ENCODE measurements at regions not wholly inside any gene's neighbourhood (a gene's known extent, or its start where the extent isn't known, plus 50 kb on each side); places are given as distances from the start of the nearest gene placed in this dataset.
"Not testable (repeated sequence)": the region's sequence is repeated elsewhere in the genome, so short reads cannot be mapped to it uniquely, and the experiment has no call there.

DNA sequence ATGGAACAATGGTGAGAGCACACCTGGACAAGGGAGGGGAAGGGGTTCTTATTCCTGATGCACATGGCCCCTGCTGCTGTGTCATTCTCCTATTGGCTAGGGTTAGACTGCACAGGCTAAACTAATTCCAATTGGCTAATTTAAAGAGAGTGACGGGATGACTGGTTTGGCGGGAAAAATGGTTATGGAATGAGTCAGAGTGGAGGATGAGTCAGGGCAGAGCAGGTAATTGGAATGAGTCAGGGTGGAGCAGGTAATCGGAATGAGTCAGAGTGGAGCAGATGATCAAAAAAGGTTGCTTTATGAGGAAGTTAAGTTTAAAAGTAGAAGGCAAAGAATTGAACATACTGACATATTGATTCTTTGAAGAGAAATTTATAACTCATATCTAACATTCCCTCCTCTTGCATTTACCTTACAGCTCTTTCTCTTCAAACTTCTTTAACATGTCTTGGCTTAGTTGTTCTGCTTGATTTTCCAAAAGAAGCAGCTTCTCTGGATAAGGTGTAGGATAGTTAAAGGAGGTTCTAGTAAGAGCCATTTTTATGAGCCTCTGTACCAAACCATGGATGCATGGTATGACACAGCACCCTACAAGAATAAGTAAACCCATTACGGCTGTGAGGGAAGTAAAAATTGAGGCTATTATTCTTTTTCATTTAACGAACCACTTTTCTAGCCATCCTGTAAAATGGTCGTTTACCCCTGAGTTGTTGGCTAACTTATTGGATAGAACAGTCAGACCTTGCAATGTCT lies 107.8 kb downstream of the TMEM167A start:
- intact Hi-C loops (cut with DNase I, micrococcal nuclease); DNase-seq; ATAC-seq: not testable (repeated sequence)

DNA sequence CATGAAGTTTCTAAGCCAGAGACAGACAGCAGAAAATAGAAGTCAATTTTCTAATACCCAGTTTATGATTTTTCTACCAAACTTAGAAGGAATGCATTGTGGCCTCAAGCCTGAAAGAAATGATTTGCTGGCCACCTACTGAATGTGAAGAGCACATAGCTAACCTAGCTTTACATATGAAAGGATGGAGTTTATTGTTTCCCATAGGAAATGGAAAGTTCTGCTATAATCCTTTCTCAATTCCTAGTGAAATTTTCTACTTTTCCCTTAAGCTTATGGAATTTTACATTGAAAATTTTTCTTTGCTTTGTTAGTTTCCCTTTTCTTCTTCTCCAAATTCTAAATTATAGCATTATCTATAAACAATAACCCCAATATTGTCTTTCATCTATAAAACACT lies 110.1 kb downstream of the TMEM167A start:
- intact Hi-C loops (cut with DNase I, micrococcal nuclease): no loop called here
- DNase-seq (no peak), ATAC-seq (no peak)

DNA sequence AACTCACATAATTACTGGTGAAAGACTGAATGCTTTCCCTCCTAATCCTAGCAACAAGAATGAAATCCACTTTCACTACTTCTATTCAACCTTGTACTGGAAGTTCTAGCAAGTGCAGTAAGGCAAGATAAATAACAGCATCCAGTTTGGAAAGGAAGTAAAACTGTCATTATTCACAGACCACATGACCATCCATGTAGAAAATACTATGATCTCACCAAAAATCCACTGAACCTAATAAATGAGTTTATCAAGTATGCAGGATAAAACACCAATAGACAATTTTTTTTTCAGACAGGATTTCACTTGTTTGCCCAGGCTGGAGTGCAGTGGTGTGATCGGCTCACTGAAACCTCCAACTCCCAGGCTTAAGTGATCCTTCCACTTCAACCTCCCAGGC lies 117.7 kb downstream of the TMEM167A start:
- intact Hi-C loops (cut with DNase I, micrococcal nuclease): no loop called here
- ATAC-seq (no peak), DNase-seq (no peak)

DNA sequence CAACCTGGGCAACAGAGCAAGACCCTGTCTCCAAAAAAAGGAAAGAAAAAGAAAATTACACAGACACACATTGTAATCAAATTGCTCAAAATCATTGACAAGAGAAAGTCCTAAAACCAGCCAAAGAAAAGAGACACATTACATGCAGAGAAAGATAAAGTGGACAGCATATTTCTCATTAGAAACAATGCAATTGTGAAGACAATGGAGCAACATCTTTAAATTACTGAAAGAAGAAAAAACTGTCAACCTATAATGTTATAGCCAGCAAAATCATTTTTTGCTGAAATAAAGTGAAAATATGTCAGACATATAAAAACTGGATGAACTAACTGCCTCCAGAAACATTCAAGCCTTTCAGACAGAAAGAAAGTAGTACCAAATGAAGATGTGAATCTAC lies 120.6 kb downstream of the TMEM167A start:
- intact Hi-C loops (cut with DNase I, micrococcal nuclease): no loop called here
- ATAC-seq: no peak

DNA sequence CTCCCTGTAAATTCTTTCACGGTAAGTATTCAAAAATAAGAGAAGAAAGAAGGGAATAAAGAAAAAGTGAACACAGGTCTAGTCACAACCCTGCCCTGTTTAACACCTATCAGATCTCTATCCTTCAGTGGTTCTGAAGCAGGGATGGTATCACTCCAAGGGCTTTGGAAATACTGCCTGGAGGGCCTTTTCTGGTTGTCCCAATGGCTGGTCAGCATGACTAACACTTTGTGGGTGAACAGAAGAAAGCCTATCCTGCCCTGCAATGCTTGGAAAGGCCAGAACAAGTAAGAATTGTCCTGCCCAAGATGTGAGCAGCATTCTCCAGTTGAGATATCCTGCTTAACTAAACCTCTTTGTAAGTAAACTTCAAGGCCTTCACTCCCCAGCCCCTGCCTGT lies 124.9 kb downstream of the TMEM167A start:
- DNase-seq (no peak), ATAC-seq (no peak)
- intact Hi-C loops (cut with DNase I, micrococcal nuclease): no loop called here

More for the DNA sequence above, 120.6 kb downstream of the TMEM167A start:
- DNase-seq: no peak

DNA sequence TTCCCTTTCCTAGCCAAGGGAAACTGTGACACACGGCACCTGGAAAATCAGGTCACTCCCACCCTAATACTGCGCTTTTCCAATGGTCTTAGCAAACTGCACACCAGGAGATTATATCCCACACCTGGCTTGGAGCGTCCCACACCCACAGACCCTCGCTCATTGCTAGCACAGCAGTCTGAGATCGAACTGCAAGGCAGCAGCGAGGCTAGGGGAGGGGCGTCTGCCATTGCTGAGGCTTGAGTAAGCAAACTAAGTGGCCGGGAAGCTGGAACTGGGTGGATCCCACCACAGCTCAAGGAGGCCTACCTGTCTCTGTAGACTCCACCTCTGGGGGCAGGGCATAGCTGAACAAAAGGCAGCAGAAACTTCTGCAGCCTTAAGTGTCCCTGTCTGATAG lies 132.9 kb downstream of the TMEM167A start:
- DNase-seq; intact Hi-C loops (cut with DNase I, micrococcal nuclease); ATAC-seq: not testable (repeated sequence)

DNA sequence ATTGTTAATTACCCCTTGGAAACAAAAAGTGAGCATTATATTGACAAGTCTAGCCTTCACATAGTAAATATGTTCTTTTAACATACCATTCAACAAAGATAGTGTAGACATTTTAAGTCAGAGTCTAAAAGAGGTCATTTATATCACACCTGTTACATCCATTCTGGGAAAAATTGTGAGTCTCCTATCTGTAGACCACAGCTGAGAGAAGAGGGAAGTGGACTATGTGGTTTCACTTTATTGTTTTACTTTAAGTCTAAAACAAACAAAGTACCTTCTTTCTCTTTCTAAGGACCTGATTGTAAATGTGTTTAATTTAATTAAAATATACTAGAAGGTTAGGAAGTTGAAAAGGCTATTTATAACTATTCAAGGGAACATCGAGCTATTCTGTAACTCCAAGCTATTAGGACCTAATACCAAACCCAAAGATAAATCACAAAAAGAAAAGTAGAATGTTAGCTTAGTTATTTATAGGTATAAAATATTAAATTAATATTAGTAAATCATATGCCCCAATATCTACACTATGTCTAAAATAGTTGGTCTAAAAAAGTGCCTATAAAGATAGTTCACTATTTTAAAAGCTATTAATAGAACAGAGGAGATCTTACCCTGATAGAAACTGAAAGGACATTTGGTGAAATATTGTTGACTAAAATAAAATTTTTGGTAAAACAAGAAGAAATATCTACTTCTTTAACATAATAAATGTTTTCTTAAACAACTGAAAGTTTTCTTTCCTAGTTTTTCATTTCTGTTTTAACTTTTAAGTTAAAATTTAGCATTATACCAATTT lies 134.9 kb downstream of the TMEM167A start:
- ATAC-seq: no peak
- DNase-seq: no peak
- intact Hi-C loops (cut with DNase I, micrococcal nuclease): no loop called here

DNA sequence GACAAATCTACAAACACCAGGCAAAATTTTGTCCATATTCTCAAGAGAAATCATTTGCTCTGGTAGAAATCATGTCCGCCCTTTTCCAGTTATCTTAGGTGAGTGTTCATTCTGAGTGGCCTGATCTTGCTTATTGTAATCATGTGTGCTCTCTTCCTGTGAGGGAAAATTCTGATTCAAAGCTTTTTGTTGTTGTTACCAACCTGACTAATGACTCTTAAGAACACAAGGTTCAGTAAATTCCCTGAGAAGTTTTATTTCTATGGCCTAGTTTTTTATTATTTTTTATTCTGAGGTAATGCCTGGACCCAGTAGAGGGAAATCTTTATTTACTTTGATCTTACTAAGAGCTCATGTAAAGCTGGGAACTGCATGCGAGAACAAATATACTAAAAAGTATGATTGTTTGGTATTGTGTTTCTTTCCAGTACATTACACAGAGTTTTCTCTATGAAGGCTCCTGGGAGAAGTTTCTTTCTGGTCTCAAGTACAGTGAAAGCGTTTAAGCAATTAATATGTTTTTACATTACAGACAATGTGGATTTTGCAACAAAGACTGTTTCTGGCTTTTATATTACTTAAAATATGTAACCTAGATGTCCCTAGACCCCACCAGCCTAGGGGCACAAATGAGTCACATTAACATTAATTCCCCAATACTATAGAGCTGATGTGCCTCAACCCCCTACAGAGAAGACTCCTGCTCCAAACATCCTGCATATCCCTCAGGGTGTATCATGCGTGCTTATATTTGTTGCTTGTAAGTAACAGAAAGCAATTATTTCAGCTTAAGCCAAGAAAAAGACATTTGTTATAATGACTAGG lies 138.1 kb downstream of the TMEM167A start:
- intact Hi-C loops (cut with DNase I, micrococcal nuclease): no loop called here
- DNase-seq (no peak), ATAC-seq (no peak)

DNA sequence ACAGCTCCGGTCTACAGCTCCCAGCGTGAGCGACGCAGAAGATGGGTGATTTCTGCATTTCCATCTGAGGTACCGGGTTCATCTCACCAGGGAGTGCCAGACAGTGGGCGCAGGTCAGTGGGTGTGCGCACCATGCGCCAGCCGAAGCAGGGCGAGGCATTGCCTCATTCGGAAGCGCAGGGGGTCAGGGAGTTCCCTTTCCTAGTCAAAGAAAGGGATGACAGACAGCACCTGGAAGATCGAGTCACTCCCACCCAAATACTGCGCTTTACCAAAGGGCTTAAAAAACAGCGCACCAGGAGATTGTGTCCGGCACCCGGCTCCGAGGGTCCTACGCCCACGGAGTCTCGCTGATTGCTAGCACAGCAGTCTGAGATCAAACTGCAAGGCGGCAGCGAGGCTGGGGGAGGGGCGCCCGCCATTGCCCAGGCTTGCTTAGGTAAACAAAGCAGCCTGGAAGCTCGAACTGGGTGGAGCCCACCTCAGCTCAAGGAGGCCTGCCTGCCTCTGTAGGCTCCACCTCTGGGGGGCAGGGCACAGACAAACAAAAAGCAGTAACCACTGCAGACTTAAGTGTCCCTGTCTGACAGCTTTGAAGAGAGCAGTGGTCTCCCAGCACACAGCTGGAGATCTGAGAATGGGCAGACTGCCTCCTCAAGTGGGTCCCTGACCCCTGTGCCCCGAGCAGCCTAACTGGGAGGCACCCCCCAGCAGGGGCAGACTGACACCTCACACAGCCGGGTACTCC lies 144.5 kb downstream of the TMEM167A start:
- ATAC-seq; intact Hi-C loops (cut with DNase I, micrococcal nuclease); DNase-seq: not testable (repeated sequence)

DNA sequence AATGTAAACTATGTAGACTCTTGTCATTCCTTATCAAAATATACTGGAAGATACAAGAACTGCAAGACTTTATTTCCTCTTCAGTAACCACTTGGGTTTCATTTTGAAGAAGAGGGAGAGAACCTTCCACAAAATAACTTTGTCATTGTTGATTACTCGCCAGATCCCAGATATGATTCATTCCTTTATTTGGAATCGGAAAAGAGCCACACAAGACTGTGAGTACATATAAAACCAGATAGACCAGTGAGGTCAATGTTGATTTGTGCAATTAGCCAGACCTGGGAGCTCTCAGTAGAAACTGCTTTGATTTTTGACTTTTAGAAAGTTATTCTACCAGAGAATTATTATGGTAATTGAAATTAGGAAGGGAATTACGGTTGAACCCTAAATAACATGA lies 146.1 kb downstream of the TMEM167A start:
- intact Hi-C loops (cut with DNase I, micrococcal nuclease): no loop called here
- no peak for ATAC-seq
- no peak for DNase-seq

DNA sequence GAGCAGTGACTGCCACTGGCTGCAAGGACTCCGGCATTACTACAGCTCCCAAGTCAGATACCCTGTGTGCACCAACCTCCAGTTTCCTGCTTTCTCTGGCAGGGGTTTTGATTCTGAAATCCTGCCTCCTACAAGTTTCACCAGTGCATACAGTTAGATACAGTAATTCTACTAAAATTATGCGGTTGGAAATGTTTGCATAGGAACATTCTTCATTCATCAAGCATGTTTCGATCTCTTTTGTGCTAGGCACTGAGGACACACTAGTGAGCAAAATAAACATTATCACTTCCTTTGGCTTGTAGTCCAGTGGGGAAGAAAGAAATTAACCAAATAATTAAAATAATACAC lies 152.2 kb downstream of the TMEM167A start:
- intact Hi-C loops (cut with DNase I, micrococcal nuclease): no loop called here
- DNase-seq (no peak), ATAC-seq (no peak)

DNA sequence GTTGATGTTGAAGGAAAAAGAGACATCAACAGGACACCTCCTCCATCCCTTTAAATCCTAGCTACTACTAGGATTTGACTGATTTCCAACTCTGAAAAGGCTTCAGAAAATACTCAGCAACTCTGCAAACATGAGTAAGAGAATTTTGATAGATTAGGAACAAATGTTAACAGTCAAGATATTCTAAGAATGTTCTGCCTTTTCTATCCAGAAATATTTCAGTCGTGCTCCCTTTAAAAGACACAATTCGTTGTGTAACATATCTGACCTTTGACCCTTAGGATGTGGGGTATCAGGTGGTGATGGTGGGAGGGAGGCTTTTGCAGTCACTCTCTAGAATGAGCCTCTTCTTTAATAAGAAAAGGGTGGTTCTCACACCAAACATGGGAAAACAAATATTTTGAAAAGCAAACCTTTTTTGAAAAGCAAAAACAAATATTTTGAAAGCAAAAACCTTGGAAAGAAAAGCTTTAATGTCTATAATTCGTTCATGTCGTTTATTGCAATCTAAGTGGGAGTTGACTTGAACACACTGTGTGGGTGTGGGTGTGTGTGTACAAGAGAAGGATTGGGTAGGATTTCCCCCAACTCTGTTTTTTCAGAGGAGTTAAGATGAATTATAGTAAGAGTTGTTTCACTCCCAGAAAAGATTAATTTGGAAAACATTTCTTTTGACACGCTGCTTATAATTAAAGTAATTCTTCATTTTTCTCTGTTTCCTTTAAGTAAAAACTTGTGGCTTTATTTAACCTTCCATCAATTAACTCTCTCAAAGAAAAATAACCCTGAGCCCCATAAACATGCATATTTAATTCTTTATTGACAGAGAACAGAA lies 152.8 kb downstream of the TMEM167A start:
- ATAC-seq: no peak
- no peak for DNase-seq
- intact Hi-C loops (cut with DNase I, micrococcal nuclease): no loop called here

DNA sequence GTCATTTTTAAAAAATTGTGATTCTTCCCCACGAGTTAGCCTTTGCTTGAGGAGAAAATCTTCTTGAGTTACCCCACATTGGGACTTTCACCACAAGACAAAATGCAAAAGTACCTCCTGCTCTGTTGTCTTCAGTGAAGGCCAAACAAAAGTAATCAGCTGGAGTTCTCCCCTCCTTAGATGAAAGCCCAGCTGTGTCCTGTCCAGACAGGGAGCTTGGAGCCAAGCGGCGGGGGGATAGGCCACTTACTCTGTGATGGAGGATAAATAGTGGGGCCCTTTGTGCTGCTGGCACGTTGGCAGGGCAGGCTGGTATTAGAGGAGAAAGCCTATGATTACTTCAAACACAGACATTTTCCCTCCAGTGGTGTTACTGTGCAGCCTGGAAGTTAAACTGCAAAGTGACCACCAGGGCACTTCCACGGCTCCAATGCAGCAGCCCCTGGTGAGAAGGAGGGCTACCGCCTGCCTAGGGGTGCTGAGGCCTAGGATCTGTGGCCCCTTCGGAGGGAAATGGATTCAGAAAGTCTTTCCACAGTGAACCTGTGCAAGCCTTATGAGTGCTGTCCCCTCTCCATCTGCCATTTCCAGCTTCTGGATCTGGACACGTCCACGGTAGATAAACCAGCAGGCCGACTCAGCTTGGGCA lies 155.0 kb downstream of the TMEM167A start:
- ATAC-seq: no peak

DNA sequence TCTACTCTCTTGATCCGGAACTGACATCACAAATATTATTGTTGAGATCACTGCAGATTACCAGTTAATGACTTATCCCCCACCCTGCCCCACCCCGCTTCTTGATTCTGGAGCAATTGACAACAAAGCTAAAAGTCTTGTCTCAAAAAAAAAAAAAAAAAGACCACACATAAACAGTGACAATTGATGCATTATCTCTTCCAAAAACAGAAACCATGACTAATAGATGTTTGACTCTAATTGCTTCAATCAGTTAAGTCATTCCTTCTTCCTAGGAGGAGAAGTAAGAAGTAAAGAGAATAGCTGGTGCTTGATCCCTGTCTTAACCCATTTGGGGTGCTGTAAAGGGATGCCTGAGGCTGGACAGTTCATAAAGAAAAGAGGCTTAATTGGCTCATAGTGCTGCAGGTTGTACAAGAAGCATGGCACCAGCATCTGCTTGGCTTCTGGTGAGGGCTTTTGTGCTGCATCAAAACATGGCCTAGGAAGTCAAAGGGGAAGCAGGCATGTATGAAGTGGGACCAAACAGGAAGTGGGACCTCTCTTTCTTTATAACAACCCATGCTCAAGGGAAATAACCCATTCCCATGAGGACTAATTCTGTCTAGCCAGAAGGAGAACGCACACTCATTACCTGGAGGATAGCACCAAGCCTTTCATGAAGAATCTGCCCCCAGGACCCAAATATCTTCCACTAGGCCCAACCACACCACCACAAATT lies 158.7 kb downstream of the TMEM167A start:
- DNase-seq (no peak), ATAC-seq (no peak)
- intact Hi-C loops (cut with DNase I, micrococcal nuclease): no loop called here

More for the DNA sequence above, 155.0 kb downstream of the TMEM167A start:
- DNase-seq: no peak
- intact Hi-C loops (cut with DNase I, micrococcal nuclease): no loop called here

DNA sequence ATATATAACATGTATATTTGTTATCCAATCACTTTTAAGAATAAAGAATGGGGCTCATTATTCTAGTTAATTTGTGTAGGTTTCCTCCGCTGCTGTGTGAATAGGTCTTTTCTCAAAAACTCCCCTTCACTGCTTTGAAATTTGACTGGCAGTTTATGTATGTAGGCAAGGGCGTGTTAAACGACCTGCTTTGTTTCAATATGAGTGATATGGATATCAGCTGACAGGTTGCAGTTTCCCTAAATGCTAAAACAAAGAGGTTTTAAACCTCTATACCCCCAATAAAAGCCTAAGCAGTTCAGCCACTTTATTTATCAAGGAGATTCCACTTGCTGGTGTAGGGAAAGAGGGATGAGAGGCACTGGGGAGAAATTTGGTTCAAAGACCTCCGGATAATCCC lies 159.6 kb downstream of the TMEM167A start:
- no peak for ATAC-seq
- intact Hi-C loops (cut with DNase I, micrococcal nuclease): no loop called here
- no peak for DNase-seq

DNA sequence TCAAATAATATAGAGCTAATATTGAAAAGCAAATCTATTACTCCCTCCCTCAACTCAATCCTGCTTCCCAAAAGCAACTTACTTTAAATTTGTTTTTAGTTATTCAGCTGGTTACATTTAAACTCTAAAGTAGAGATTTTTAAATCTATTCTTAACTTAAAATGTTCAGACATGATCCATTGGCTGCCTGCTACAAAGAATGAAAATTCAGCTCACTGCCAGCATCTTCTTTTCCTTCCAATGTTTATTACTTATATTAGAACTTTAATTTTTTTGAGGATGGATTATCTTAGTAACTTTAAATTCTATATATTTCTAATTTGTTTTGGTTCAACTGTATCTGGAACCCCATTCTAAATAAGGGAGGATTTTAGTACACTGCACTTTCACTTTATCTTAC lies 163.2 kb downstream of the TMEM167A start:
- no peak for ATAC-seq
- no peak for DNase-seq
- intact Hi-C loops (cut with DNase I, micrococcal nuclease): no loop called here

DNA sequence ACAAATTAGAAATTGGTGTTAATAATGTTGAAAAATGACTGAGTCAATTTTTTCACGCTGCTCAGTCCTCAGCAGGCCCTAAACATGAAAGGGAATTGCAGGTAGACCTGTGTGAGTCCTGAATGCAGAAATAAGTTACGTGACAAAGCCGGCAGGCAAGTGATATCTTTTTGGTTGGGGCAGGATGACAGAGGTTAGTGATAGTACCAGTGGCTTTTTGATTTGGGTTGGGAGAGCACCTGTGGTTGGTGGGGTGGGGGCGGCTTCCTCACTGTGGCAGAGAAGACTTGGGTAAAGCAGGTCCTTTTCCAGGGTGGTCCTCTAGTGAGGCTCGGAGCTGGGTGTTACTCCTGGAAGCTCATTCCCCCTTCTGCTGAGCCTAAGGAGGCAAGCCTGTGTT lies 164.7 kb downstream of the TMEM167A start:
- DNase-seq (no peak), ATAC-seq (no peak)
- intact Hi-C loops (cut with DNase I, micrococcal nuclease): no loop called here
